HG03196 (cell line): ENCODE measurements at regions not wholly inside any gene's neighbourhood (a gene's known extent, or its start where the extent isn't known, plus 50 kb on each side); places are given as distances from the start of the nearest gene placed in this dataset.

Experiments
- ATAC-seq: cut with Tn5 transposase; IDR thresholded peaks from one replicate; pipeline ENCODE4 v1.9.1; 2021; ENCODE audit not compliant: unreplicated experiment

DNA sequence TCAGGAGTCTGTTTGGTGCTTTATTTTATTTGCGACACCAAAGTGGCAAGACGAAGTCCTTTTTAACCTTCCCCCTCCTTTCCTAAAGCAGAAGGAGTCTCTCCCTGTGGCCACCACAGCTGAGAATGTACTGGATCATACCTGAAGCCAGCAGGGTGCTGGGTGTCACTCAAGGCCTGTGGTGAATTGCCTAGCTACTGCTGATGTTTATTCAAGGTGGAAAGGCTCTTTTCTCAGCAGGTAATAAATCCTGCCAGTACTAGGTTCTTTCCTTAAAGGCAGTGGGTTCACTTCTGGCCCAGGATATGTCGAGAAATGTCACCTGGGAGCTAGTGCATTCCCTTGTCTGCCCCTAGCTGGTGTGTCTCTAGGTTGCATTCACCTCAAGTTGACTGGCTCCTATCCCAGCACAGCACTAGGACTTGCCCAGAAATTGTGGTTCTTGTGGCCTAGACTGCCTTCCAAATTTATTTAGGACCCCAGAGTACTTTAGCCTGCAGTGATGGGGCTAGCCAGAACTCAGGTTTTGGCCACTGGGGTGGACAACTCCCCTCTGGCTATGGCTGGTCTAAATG, 60.8 kb upstream of the FAM3C start:
- ATAC-seq, result no peak

DNA sequence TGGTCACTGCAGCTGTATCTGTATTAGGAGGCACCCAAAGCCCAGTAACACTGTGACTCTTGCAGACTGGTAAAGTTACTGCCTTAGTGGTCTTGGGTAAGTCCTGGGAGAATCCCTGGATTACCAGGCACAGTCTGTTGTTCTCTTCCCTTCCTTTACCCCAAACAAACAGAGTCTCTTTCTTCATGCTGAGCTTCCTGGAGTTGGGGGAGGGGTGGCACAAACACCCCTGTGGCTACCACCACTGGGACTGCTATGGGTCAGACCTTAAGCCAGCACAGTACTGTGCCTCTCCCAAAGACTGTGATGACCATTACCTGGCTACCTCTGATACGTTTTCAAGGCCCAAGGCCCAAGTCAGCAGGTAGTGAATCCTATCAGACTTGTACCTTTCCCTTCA, 59.9 kb upstream of the FAM3C start:
- ATAC-seq, result no peak

DNA sequence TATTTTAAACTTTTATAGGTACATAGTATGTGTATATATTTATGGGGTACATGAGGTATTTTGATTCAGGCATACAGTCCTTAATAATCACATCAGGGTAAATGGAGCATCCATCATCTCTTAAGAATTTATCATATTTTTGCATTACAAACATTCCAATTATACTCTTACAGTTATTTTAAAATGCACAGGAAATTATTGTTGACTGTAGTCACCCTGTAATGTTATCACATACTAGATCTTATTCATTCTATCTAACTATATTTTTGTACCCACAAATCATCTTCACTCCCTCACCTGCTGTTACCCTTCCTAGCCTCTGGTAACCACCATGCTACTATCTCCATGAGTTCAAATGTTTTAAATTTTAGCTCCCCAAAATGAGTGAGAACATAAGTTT, 56.3 kb upstream of the FAM3C start:
- ATAC-seq, result no peak

DNA sequence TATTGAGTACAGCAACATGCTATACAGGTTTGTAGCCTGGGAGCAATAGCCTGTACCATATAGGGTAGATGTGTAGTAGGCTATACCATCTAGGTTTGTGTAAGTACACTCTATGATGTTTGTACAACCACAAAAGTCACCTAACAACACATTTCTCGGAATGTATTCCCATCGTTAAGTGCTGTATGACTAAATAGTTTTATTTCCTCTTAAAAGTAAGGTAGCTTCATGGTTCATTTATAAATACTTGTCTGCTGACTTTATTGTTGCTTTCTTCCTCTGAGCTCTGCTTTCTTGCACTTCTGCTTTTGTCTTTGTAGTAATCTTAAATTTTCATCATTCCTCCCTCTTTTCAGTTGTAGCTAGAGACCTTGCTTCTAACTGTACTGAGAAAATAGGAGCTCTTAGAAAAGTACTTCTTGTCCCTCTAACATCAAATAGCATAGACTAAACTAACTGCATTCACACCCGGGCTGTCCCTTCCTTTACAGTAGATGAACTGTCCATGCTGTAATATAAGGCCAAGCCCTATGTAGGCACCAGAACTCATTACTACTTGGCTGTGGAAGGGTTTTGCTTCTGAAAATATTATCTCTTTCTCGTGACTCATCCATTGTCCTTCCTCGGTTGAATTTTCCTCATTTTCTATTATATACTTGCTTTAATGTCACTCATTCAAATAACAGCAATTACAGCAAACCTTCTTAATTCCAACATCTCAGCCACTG, 55.4 kb upstream of the FAM3C start:
- ATAC-seq, result no peak

DNA sequence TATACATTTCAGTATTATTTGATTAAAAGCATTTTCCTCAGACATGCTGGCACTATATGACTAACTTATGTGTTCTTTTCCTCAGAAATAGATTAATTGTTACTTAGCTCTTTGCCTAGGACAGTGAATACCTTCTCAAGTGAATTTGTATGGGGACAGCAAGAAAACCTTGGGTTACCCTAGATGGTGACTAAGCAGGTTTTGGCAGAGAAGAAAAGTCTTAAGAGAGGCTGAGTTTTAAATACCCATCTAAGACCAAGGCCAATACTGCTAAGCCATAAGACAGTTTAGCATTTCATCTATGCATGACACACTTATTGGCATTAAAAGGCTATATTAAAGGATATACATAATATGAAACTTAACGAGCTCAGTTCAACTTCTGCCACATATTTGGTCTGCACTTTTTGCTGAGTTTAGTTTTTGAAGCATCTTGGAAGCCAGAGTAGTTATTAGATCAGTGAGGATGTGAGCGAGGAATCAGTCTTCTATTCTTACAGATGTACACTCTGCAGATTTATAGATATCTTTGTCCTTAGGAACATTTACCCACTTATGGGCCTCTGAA, 54.6 kb upstream of the FAM3C start:
- no peak for ATAC-seq

- ATAC-seq, result no peak
Measured at GRCh38 chr7:121449735-121450240, 53.7 kb upstream of the FAM3C start.

GRCh38 chr7:121449329-121449728, 53.2 kb upstream of the FAM3C start:
- ATAC-seq, result no peak

DNA sequence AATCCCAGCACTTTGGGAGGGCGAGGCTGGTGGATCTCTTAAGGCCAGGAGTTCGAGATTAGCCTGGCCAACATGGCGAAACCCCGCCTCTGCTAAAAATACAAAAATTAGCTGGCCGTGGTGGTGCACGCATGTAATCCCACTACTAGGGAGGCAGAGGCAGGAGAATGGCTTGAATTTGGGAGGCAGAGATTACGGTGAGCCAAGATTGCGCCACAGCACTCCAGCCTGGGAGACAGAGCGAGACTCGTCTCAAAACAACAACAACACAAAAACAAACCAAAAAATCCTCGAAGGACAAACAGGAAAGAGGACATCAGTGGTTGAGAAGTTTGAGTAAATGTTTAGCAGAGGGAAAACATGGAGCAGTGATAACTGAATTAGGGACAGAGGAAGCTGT, 52.3 kb upstream of the FAM3C start:
- no peak for ATAC-seq

- no peak for ATAC-seq
Measured at GRCh38 chr7:121447911-121448300, 51.8 kb upstream of the FAM3C start.

- no peak for ATAC-seq
Measured at GRCh38 chr7:121447243-121447910, 51.3 kb upstream of the FAM3C start.

- no peak for ATAC-seq
Measured at GRCh38 chr7:121446526-121446925, 50.4 kb upstream of the FAM3C start.
